ENCODE measurements at regions not wholly inside any gene's neighbourhood (a gene's known extent, or its start where the extent isn't known, plus 50 kb on each side); places are given as distances from the start of the nearest gene placed in this dataset.
A peak's percentile ranks its signal among the peaks of the same experiment; 100 is the strongest.

DNA sequence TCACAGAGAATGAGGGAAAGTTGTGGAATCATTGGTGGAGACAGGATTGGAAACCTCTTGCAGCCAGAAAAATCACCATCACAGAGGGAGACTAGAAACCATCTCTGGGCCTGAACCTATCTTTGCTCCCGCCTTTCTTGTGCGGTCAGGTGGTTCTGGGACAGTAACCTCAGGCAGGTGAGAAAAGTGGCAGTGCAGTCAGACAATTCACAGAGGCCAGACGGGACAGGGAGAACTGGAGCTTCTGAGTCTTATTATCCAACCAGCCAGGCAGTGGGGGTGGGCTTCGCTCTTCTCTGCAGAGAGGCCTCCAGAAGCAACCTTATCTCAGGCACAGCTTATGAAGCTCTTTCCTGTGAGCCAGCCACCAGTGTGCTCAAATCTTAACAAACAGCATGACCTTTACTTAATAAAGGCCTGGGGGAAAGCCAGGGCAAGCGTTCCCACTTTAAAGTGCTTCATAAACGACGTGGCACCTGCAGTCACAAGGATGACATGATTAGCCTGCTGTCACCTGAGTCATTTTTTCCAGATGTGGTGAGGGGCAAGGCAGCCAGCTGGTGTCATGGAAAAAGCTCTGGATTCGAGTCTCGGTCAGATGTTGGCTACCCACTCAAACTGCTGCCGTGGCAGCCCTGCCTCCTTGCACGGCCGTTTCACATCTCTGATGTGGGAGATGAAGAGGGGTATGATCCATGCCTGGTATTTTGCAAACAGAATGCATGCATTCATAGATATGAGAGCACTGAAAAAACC lies 109.7 kb downstream of the B3GNT2 start:
- no peak for DNase-seq (ENCODE audit: low read depth in 4 of 4, low spot score in 3 of 4)

DNA sequence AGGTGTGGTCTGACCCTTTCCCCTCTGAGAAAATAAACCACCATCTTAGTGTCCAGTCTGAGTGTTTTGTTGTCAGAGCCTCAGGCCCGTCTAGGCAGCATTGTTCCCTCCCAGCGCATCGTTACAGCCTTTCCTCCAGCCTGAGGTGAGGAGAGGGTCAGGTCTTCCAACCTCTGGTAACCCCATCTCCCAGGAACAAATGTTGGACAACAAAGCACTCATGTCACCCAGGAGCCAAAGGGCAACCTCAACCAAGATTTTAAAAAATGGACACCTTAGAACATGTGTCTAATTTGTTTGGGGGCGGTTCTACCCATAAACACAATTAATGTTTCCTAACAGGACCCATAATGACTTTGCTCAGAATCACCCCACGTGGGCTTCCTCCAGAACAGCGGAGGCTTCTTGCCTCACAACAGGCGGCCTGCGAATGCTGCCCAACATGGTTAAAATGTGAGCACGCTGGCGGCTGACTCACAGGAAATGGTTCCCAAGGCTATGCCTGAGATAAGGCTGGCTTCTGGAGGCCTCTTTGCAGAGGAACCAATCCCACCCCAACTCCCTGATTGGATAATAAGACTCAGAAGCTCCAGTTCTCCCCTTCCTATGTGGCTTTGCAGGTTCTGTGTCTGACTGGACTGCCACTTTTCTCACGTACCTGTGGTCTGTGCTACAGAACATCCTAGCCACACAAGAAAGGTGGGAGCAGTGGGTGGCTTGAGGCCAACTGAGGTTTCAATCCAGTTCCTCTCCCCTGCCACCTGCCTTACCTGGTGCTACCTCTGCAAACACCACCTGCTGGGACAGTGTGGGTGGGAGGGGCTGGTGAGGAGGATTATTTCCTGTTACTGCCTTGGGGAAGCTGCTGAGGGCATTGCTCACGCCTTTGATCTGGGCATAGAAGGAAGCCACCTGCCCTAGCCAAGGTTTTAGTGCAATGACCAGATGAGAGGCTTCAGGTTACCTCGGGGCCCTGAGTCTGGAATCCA lies 108.8 kb downstream of the B3GNT2 start:
- no peak for DNase-seq (ENCODE audit: low read depth in 4 of 4, low spot score in 3 of 4)

DNA sequence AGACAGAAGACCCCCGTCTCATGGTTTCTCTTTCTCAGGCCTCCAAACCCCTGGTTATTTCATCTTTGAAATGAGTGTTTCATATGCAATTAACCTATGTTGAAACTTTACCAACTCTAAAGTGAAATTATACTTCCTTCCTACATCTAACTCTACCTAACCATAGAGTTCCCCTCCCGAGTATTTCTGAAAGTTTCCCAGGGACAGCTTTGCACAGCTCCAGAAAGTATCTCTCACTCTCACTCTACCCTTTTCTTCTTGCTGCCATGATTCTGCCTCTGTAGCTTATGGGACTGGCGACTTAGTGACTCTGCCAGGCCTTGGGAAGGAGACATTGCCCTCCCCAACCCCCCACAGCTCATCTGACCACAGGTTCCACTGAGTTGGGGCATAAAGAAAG lies 107.9 kb downstream of the B3GNT2 start:
- no peak for DNase-seq (ENCODE audit: low read depth in 4 of 4, low spot score in 3 of 4)

DNA sequence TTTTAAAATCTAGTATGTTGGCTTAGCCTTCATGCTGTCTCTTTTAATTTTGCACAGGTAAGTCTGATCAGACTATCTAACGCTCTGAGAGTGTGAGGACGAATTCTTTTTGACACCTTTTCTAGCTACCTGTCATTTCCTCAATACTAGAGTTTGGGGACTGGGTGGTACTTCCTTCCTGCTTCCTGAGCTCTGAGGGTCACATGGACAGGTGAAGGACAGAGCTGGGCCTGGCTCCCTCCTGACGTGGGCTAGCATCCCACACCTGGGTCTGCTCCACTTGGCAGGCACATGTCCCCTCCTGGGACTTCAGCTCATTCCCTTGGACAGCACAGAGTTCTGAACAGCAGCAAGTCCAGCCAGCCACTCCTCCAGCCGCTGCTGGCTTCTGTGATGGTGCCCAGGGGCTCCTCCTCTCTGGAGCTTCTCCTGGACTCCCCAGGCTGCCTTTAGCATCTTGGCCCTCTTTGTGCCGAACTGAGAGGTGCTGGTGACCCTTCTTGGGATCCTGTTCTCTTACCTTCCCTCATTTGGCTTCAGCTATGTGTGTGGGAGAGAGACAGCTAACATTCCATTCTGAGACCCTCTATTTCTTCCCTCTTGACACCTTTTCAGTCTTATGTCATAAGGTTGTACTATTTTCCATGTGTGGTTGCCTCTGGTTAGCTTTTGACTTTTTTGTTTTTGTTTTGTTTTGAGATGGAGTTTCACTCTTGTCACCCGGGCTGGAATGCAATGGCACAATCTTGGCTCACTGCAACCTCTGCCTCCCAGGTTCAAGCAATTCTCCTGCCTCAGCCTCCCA lies 106.9 kb downstream of the B3GNT2 start:
- no peak for DNase-seq (ENCODE audit: low read depth in 4 of 4, low spot score in 3 of 4)

DNA sequence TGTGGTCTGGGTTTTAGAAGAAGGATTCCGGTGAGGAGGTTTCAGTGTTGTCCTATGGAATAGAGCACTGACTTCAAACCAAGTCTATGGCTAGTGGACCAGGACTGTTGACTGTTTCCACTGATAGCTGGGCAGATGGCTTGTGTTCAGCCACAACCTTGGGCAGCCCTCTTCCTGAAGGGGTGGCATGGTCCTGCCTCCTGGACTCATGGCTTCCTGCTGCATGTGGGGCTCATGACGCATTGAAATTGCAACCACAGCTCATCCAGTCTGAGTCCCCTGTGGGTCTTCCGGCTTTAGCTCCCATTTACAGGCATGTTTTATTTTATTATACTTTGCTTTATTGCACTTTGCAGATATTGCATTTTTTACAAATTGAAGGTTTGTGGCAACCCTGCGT lies 105.0 kb downstream of the B3GNT2 start:
- DNase-seq (ENCODE audit: low read depth in 4 of 4, low spot score in 3 of 4): no peak

DNA sequence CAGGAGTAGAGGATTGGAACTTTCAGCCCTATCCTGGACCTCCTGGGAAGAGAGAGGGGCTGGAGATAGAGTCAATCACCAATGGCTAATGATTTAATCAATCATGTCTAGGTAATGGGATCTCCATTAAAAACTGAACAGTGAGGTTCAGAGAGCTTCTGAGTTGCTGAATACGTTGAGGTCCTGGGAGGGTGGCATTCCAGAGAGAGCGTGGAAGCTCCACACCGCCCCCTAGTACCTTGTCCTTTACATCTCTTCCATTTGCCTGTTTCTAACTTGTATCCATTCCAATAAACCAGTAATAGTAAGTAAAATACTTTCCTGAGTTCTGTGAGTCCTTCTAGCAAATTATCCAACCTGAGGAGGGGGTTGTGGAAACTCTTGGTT lies 101.7 kb downstream of the B3GNT2 start:
- DNase-seq (ENCODE audit: low read depth in 4 of 4, low spot score in 3 of 4): no peak

DNA sequence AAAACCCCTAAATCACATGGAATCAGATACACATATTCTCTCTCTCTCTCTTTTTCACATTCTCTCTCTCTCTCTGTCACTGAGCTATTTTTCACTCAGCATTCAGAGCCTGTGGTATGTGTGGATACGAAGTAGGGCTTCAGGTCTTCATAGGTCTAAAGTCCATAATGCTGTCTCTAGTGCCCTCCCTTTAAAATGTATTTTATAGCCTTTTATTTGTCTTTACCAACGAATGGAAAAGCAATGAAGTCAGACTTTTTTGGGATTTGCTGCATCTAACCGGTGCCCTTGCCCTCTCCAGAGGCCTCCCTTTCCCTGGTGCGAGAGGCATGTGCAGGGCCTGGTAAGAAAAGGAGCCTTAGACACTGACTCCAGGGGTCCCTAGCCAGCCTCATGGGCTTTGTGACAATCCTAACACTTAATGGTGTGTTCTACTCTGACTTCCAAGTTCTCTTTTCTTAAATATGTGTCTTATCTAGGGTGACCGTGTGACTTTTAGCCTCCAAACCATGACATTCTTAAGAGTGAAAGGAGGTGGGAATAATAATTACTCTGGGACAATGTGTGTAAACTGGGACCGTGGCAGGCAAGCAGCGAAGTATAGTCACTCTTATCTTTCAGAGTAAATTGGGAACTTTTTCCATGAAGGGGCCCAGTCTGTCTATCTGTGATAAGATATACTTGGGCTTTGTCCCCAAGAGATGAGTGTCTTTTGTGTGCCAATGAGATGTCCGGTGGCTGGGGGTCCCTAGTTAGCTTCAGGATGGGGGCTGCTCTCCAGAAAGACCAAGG lies 101.1 kb downstream of the B3GNT2 start:
- DNase-seq (ENCODE audit: low read depth in 4 of 4, low spot score in 3 of 4): no peak

DNA sequence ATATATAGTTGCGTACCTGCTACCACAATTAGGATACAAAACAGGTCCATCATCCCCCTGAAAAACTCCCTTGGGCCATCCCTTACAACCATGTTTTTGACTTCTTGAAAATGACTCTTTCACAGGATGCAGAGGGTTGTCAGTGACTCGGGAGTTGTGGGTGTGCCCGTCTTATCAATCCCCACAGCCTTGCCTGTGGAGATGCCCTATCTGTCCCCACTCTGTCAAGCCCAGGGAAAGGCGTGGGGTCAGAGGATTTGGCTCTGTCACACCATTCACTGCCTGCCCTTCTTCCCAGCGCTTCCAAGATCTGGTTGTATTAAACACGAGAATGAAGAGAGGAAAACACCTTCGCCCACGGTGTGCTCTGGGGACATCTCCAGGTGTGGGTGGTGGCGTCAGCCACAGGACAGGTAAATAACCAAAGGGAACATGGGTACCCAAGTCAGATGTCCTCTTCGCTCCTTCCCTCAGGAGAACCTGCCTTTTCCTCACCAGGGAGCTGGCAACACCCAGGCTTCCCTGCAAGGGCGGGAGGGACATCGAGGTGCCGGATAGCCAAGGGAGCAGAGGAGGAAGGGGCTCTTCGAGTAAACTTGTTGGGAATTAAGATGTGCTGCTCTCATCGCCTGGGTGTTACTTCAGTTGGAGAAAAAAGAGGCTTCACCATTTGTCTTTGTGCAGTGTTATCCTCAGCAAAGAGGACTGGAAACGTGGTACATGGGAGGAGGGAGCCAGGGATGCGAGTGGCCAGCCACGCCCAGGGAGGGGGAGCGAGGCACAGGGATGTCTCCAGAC lies 100.3 kb downstream of the B3GNT2 start:
- DNase-seq (ENCODE audit: low read depth in 4 of 4, low spot score in 3 of 4): no peak

DNA sequence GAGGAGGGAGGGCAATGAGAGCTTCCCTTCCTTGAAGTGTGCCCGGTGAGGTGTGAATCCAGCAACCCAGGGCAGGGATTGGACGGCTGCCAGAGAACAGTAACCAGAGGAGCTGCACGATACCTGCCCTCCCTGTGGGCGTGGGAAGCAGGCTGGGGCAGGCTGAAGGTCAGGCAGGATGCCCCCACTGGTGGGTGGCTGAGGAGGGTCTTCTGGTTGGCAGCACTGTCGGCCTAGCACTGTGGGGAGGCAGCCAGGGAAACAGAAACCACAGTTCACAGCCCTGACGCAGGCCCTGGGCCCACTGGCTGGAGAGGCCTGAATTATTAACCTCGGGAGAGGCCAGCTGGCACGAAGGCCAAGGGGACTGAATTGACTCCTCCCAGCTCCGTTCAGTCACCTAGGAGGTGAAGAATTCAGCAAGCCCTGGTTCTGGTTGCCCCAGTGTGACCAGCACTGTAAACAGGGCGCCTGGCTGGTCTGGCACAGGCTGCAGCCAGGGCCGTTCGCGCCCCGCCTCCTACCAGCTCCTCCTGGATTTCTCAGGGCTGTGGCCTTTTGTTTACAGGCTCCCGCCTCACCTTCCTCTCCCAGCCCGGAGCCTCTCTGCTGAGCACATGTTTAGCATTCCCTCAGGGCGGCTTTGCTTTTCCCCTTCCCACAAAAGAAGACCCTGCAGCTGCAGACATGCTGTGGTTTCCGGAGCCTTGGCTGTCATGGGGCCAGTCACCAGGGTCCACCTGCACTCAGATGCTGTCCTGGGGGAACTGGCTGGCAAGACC lies 97.8 kb downstream of the B3GNT2 start:
- DNase-seq (ENCODE audit: low read depth in 4 of 4, low spot score in 3 of 4): peak; percentile 71 to 87 (median 74)

DNA sequence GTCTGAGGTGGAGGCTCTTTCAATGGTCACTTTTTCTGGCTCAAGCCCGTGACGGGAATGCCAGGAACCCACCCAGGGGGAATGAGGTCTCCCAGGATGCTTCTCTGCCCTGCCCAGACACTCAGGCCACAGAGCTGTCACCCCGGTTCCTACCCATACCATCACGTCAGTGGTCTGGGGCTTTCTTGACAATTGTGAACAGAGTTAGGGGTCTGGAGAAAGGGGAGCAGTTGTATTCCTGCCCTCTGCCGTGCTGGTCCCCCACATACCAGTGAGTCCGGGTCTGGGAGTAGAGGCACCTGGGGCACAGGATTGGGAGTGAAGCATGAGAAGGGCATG lies 97.2 kb downstream of the B3GNT2 start:
- DNase-seq (ENCODE audit: low read depth in 4 of 4, low spot score in 3 of 4): no peak

DNA sequence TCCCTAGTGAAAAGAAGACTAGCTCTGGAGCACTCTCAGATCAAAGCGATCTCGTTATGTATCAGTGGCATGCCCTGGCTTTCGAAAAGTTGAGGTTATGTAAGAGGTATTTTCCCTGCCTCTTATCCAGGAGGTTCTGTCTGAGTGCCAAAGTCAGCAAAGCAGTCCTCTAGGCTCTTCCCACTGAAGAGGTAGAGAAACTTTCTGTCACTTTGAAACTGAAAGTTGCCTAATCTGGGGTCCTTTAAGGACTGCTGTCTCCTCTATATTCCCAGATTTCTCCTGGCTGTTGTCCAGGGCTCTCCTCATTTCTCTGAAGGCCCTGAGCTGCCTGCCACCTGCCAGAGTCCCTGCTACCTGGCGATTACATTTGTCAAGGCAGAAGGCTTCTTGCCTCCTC lies 96.3 kb downstream of the B3GNT2 start:
- DNase-seq (ENCODE audit: low read depth in 4 of 4, low spot score in 3 of 4): no peak

DNA sequence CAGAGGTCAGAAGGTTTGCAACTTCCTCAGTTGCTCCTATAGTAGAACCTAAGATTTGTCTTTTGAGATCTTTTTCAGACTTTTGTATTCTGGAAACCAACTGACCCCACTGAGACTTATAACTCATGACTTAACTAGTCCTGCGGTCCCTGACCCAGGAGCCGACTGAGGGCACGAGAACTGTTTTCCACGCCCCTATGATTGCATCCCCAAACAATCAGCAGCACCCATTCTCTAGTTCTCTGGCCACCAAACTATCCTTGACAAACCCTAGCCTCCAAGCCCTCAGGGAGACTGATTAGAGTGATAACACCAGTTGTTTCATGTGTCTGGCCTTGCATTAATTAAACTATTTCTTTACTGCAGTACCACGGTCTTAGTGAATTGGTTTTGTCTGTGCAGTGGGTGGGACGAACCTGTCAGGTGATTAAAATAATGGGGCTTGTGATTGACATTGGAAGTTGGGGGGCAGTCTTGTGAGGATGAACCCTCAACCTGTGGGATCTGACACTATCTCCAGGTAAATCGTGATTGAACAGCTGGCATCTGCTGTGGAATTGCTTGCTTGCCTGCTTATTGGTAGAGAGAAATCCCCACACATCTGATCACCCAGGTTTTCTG lies 95.7 kb downstream of the B3GNT2 start:
- no peak for DNase-seq (ENCODE audit: low read depth in 4 of 4, low spot score in 3 of 4)

DNA sequence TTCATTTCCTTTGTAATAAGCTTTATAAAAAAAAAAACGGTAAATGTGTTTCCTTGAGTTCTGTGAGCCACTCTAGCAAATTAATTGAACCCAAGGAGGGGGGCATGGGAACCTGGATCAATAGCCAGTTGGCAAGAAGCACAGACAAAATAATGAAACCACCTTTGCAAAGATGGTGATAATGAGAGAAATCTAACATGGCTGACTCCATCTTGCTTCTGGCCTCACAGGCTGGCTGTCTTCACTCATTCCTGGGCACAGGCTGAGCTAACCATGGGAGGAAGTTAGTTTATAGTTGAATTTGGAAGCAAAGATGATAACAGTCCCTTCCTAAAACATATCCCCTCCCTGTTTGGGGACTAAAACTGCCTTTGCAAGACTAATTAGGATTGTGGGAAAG lies 95.1 kb downstream of the B3GNT2 start:
- no peak for DNase-seq (ENCODE audit: low read depth in 4 of 4, low spot score in 3 of 4)

DNA sequence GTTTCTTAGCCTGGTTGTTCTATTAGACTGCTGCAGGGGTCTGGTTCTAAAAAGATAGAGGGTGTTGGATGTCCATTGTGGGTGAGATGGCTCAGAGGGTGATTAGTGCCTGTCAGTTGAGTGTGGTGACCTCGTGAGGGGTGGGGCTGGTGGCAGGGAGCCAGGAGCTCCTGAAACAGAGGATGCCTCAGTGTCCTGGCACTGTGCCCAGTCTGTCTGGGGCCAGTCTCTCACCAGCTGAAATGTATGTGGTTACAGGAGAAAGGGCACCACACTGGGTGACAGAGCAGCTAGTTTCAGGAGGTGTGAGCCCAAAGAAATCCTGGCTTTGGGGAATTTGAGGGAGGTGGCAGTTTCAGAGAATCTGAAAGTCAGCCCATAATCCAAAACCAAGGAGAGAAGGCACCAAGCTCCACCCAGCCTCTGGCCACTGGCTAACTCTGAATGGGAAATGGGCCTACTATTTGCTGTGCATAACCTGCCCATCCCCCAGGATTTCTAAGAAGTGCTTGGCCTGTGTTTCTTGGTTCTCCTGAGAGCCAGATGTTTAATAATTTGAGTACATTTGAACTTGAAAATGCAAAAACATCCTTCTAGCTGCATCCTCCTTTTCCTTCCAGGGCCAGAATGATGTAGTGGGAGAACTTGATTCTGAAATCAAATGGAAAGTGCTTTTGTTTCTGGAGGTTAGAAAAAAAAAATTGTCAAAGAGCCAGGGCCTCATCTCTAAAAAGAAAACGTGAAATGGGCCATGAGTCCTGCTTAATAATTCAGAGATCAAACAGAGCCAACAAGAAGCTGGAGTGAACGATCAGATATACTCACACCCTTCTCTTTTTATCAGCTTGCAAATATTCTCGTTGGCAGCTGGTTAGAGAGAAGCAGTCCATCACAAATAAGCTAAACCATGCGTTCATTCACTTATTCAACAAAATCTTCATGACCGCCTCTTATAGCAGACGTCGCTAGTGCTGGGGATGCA lies 92.3 kb downstream of the B3GNT2 start:
- DNase-seq (ENCODE audit: low read depth in 4 of 4, low spot score in 3 of 4): peak in 1 of 4 donors; percentile 61

DNA sequence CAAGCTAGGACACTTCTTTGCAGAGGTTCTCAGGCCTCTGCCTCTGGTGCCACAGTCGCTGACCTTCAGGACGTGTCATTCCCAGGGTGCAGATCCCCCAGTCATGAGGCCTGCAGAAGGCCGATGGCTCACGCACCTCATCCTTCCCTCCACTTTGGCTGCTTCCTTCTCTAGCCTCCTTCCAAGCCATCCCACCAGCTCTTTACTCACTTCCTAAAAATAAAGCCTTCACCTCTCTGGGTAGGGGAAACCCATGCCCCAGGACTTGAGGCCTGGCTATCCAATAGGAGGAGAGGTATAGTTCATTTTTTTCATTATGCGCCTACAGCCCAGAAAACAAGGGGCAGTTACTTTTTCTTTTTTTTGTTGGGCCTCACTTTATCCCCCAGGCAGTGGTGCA lies 91.4 kb downstream of the B3GNT2 start:
- DNase-seq (ENCODE audit: low read depth in 4 of 4, low spot score in 3 of 4): no peak

DNA sequence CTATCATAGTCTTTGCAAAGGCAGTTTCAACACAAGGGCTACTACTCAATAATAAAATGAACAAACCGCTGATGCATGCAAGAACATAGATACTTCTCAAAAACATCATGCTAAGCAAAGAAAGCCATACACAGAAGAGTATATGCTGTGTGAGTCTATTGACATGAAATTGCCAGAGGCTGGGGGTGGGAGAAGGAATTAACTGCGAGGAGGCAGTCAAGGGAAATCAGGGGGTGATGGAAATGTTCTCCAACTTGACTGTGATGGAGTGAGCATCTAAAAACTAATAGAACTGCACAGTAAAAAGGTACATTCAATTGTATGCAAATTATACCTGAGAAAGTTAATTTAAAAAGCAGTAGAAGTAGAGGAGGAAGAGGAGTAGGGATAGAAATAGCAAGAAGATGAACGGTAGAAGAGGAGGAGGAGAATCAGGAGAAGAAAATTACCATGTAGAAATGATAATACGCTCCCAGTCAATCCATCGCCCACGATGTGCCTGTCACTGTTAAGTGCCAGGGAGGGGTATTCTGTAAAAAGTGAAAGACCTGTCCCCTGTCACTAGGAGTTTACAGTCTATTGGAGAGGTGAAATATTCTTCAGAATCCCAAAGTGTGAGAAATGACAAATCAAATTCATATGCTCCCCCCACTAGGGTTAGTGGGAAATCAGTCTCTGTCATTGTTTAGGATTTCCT lies 90.3 kb downstream of the B3GNT2 start:
- DNase-seq (ENCODE audit: low read depth in 4 of 4, low spot score in 3 of 4): no peak

DNA sequence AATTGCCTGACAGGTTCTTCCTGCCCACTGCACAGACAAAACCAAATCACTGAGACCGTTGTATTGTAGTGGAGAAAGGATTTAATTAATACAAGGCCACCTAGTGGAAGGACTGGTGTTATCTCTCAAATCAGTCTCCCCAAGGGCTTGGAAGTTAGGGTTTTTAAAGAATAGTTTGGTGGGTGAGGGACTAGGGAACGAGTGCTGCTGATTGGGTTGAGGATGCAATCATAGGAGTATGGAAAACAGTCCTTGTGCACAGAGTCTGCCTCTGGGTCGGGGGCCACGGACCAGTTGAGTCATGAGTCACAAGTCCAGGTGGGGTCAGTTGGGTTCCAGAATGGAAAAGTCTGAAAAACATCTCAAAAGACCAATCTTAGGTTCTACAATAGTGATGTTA lies 89.1 kb downstream of the B3GNT2 start:
- no peak for DNase-seq (ENCODE audit: low read depth in 4 of 4, low spot score in 3 of 4)
